Gastroesophageal sphincter (tissue), 3 donors: ENCODE measurements at regions not wholly inside any gene's neighbourhood (a gene's known extent, or its start where the extent isn't known, plus 50 kb on each side); places are given as distances from the start of the nearest gene placed in this dataset.

Source experiments
- EP300 ChIP-seq: sonication (generic); formaldehyde crosslinking; IDR thresholded peaks from one replicate; pipeline ENCODE4 v1.6.1; 2017; ENCODE audit warnings: antibody characterized with exemption, mild to moderate bottlenecking
- POLR2A ChIP-seq, 2 donors: fragments of 450-650 bp; IDR thresholded peaks; one replicate each; pipeline ENCODE4 v1.6.1; 2017; ENCODE audit warnings: antibody characterized with exemption in 2 of 2, mild to moderate bottlenecking in 2 of 2, moderate library complexity in 1 of 2
- POLR2AphosphoS5 ChIP-seq: sonication (generic); formaldehyde crosslinking; IDR thresholded peaks from one replicate; pipeline ENCODE4 v1.6.1; 2017; ENCODE audit warnings: antibody characterized with exemption
- TF ChIP-seq, protein P1 (sequence below), 4 experiments: fragments of 200-600 bp in 2 of 4; fragments of 450-650 bp in 2 of 4; sonication (generic) in 1 of 4; IDR thresholded peaks; one replicate each; pipeline ENCODE4 v1.5.1; 2017 to 2019; ENCODE audit warnings: antibody characterized with exemption in 4 of 4, mild to moderate bottlenecking in 2 of 4, moderate library complexity in 2 of 4

GRCh38 chr13:73991884-73992283 lies 142.3 kb downstream of the KLF12 start:
- TF ChIP-seq, protein P1, sequence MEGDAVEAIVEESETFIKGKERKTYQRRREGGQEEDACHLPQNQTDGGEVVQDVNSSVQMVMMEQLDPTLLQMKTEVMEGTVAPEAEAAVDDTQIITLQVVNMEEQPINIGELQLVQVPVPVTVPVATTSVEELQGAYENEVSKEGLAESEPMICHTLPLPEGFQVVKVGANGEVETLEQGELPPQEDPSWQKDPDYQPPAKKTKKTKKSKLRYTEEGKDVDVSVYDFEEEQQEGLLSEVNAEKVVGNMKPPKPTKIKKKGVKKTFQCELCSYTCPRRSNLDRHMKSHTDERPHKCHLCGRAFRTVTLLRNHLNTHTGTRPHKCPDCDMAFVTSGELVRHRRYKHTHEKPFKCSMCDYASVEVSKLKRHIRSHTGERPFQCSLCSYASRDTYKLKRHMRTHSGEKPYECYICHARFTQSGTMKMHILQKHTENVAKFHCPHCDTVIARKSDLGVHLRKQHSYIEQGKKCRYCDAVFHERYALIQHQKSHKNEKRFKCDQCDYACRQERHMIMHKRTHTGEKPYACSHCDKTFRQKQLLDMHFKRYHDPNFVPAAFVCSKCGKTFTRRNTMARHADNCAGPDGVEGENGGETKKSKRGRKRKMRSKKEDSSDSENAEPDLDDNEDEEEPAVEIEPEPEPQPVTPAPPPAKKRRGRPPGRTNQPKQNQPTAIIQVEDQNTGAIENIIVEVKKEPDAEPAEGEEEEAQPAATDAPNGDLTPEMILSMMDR (IDR thresholded peaks at IDR 0.05): no peak
- no peak for TF ChIP-seq EP300
- no peak for TF ChIP-seq POLR2AphosphoS5
- TF ChIP-seq POLR2A (IDR thresholded peaks at IDR 0.05): no peak
